T-helper 2 cell treated with Interferon-gamma antibody and Interleukin-4, amounts not matched to agents 5 μg/mL and 100 μg/mL, for 36 hours (primary cell): ENCODE measurements at regions not wholly inside any gene's neighbourhood (a gene's known extent, or its start where the extent isn't known, plus 50 kb on each side); places are given as distances from the start of the nearest gene placed in this dataset.
A peak's percentile ranks its signal among the peaks of the same experiment; 100 is the strongest.
"Not testable (repeated sequence)": the region's sequence is repeated elsewhere in the genome, so short reads cannot be mapped to it uniquely, and the experiment has no call there.

ENCODE experiments used
- DNase-seq: peaks from one replicate; pipeline ENCODE4 v3.0.0; 2021; ENCODE audit warnings: low spot score
- H3K27ac Mint-ChIP-seq: one replicate; pipeline ENCODE4 v1.8.0; 2021; ENCODE audit warnings: mild to moderate bottlenecking, mixed read lengths
- H3K27me3 Mint-ChIP-seq: one replicate; pipeline ENCODE4 v1.8.0; 2021; ENCODE audit warnings: low read depth, mixed read lengths
- H3K36me3 Mint-ChIP-seq: one replicate; pipeline ENCODE4 v1.8.0; 2021; ENCODE audit warnings: low read depth, mixed read lengths
- H3K4me1 Mint-ChIP-seq: one replicate; pipeline ENCODE4 v1.8.0; 2021; ENCODE audit warnings: low read depth, mixed read lengths
- H3K4me3 Mint-ChIP-seq: one replicate; pipeline ENCODE4 v1.8.0; 2022; ENCODE audit warnings: mild to moderate bottlenecking, moderate library complexity, mixed read lengths
- H3K9me3 Mint-ChIP-seq: one replicate; pipeline ENCODE4 v1.8.0; 2021; ENCODE audit warnings: mixed read lengths

- H3K27me3 Mint-ChIP-seq = no peaks in the 10 kb centered on the region
- DNase-seq = no peak
- no peaks in the 10 kb centered on the region for H3K9me3 Mint-ChIP-seq
- H3K27ac Mint-ChIP-seq = no peak overlapping the region
- H3K4me3 Mint-ChIP-seq = no peak overlapping the region
- H3K4me1 Mint-ChIP-seq = no peaks in the 10 kb centered on the region
- H3K36me3 Mint-ChIP-seq = no peaks in the 10 kb centered on the region
Observed at GRCh38 chr16:17970157-17970765, 366.3 kb downstream of the NPIPA8 start.

GRCh38 chr16:17965133-17965900 lies 371.2 kb downstream of the NPIPA8 start:
- Mint-ChIP-seq H3K4me3 (no peak overlapping the region), H3K4me1 (no peaks in the 10 kb centered on the region), H3K36me3 (no peaks in the 10 kb centered on the region), H3K27me3 (no peaks in the 10 kb centered on the region), H3K27ac (no peak overlapping the region), H3K9me3 (peaks cover 4% of the 10 kb centered on the region)
- DNase-seq = no peak

GRCh38 chr16:17964196-17964595 lies 372.3 kb downstream of the NPIPA8 start:
- no peak overlapping the region for H3K4me3 Mint-ChIP-seq
- no peaks in the 10 kb centered on the region for H3K36me3 Mint-ChIP-seq
- no peaks in the 10 kb centered on the region for H3K27me3 Mint-ChIP-seq
- H3K9me3 Mint-ChIP-seq = peaks cover 4% of the 10 kb centered on the region
- DNase-seq = no peak
- H3K27ac Mint-ChIP-seq = no peak overlapping the region
- no peaks in the 10 kb centered on the region for H3K4me1 Mint-ChIP-seq

GRCh38 chr16:17963185-17963836 lies 373.2 kb downstream of the NPIPA8 start:
- H3K36me3 Mint-ChIP-seq = no peaks in the 10 kb centered on the region
- no peak overlapping the region for H3K27ac Mint-ChIP-seq
- peaks cover 4% of the 10 kb centered on the region for H3K9me3 Mint-ChIP-seq
- no peaks in the 10 kb centered on the region for H3K4me1 Mint-ChIP-seq
- no peak overlapping the region for H3K4me3 Mint-ChIP-seq
- H3K27me3 Mint-ChIP-seq = no peaks in the 10 kb centered on the region
- DNase-seq = no peak

- Mint-ChIP-seq H3K27me3 (no peaks in the 10 kb centered on the region), H3K36me3 (no peaks in the 10 kb centered on the region), H3K9me3 (peaks cover 4% of the 10 kb centered on the region), H3K27ac (no peak overlapping the region), H3K4me3 (no peak overlapping the region), H3K4me1 (no peaks in the 10 kb centered on the region)
- no peak for DNase-seq
Observed at GRCh38 chr16:17962726-17963125, 373.8 kb downstream of the NPIPA8 start.

GRCh38 chr16:17961822-17962221 lies 374.7 kb downstream of the NPIPA8 start:
- not testable (repeated sequence) for H3K36me3 Mint-ChIP-seq, H3K27ac Mint-ChIP-seq, H3K4me1 Mint-ChIP-seq, H3K9me3 Mint-ChIP-seq, DNase-seq, H3K4me3 Mint-ChIP-seq, H3K27me3 Mint-ChIP-seq

GRCh38 chr16:17951378-17951777 lies 385.2 kb downstream of the NPIPA8 start:
- no peak for DNase-seq
- Mint-ChIP-seq H3K4me1 (peaks cover 4% of the 10 kb centered on the region), H3K27me3 (peaks cover 21% of the 10 kb centered on the region), H3K4me3 (no peak overlapping the region), H3K9me3 (no peaks in the 10 kb centered on the region), H3K36me3 (no peaks in the 10 kb centered on the region), H3K27ac (no peak overlapping the region)

- no peak overlapping the region for H3K27ac Mint-ChIP-seq
- H3K4me1 Mint-ChIP-seq = peaks cover 4% of the 10 kb centered on the region
- H3K9me3 Mint-ChIP-seq = no peaks in the 10 kb centered on the region
- DNase-seq = no peak
- peaks cover 21% of the 10 kb centered on the region for H3K27me3 Mint-ChIP-seq
- no peaks in the 10 kb centered on the region for H3K36me3 Mint-ChIP-seq
- peak overlapping the region; percentile 30 for H3K4me3 Mint-ChIP-seq
Observed at GRCh38 chr16:17949982-17950250, 386.6 kb downstream of the NPIPA8 start.

- Mint-ChIP-seq H3K27ac (no peak overlapping the region), H3K4me1 (peaks cover 4% of the 10 kb centered on the region), H3K9me3 (no peaks in the 10 kb centered on the region), H3K36me3 (no peaks in the 10 kb centered on the region), H3K27me3 (peaks cover 18% of the 10 kb centered on the region), H3K4me3 (peak overlapping the region; percentile 30)
- DNase-seq = no peak
Observed at GRCh38 chr16:17949141-17949981, 387.2 kb downstream of the NPIPA8 start.

GRCh38 chr16:17947637-17948036 lies 388.9 kb downstream of the NPIPA8 start:
- DNase-seq = no peak
- no peaks in the 10 kb centered on the region for H3K36me3 Mint-ChIP-seq
- no peak overlapping the region for H3K4me3 Mint-ChIP-seq
- peaks cover 4% of the 10 kb centered on the region for H3K4me1 Mint-ChIP-seq
- H3K27me3 Mint-ChIP-seq = peaks cover 22% of the 10 kb centered on the region
- H3K9me3 Mint-ChIP-seq = no peaks in the 10 kb centered on the region
- no peak overlapping the region for H3K27ac Mint-ChIP-seq

- no peaks in the 10 kb centered on the region for H3K36me3 Mint-ChIP-seq
- H3K4me3 Mint-ChIP-seq = no peak overlapping the region
- peaks cover 26% of the 10 kb centered on the region for H3K27me3 Mint-ChIP-seq
- H3K9me3 Mint-ChIP-seq = no peaks in the 10 kb centered on the region
- DNase-seq = no peak
- H3K4me1 Mint-ChIP-seq = peaks cover 4% of the 10 kb centered on the region
- H3K27ac Mint-ChIP-seq = no peak overlapping the region
Observed at GRCh38 chr16:17947165-17947564, 389.4 kb downstream of the NPIPA8 start.

GRCh38 chr16:17945080-17945601 lies 391.4 kb downstream of the NPIPA8 start:
- no peak for DNase-seq
- Mint-ChIP-seq H3K4me3 (no peak overlapping the region), H3K4me1 (peaks cover 4% of the 10 kb centered on the region), H3K36me3 (no peaks in the 10 kb centered on the region), H3K9me3 (no peaks in the 10 kb centered on the region), H3K27me3 (peaks cover 26% of the 10 kb centered on the region), H3K27ac (no peak overlapping the region)

- Mint-ChIP-seq H3K4me1 (peaks cover 6% of the 10 kb centered on the region), H3K27me3 (peaks cover 21% of the 10 kb centered on the region), H3K36me3 (no peaks in the 10 kb centered on the region), H3K27ac (no peak overlapping the region), H3K9me3 (no peaks in the 10 kb centered on the region), H3K4me3 (no peak overlapping the region)
- DNase-seq = no peak
Observed at GRCh38 chr16:17944345-17944744, 392.2 kb downstream of the NPIPA8 start.

GRCh38 chr16:17942067-17942466 lies 394.5 kb downstream of the NPIPA8 start:
- DNase-seq = no peak
- H3K4me1 Mint-ChIP-seq = peaks cover 11% of the 10 kb centered on the region
- no peaks in the 10 kb centered on the region for H3K36me3 Mint-ChIP-seq
- H3K27me3 Mint-ChIP-seq = peaks cover 10% of the 10 kb centered on the region
- no peaks in the 10 kb centered on the region for H3K9me3 Mint-ChIP-seq
- H3K4me3 Mint-ChIP-seq = no peak overlapping the region
- H3K27ac Mint-ChIP-seq = no peak overlapping the region
